ENCODE measurements at regions not wholly inside any gene's neighbourhood (a gene's known extent, or its start where the extent isn't known, plus 50 kb on each side); places are given as distances from the start of the nearest gene placed in this dataset.

- no peak for DNase-seq (ENCODE audit: low spot score)
Measured at GRCh38 chr13:88866195-88866594, 1195.0 kb downstream of the SLITRK5 start.

- no peak for DNase-seq (ENCODE audit: low spot score)
Measured at GRCh38 chr13:88883741-88884140, 1212.6 kb downstream of the SLITRK5 start.

GRCh38 chr13:88887045-88887662, 1216.0 kb downstream of the SLITRK5 start:
- DNase-seq (ENCODE audit: low spot score): no peak

- DNase-seq (ENCODE audit: low spot score): no peak
Measured at GRCh38 chr13:88895261-88895941, 1224.2 kb downstream of the SLITRK5 start.

GRCh38 chr13:88896466-88896865, 1225.3 kb downstream of the SLITRK5 start:
- no peak for DNase-seq (ENCODE audit: low spot score)

GRCh38 chr13:88908961-88909441, 1237.8 kb downstream of the SLITRK5 start:
- peak; percentile 19 for DNase-seq (ENCODE audit: low spot score)

GRCh38 chr13:88919970-88920628, 1248.9 kb downstream of the SLITRK5 start:
- no peak for DNase-seq (ENCODE audit: low spot score)

- no peak for DNase-seq (ENCODE audit: low spot score)
Measured at GRCh38 chr13:88925954-88926353, 1254.8 kb downstream of the SLITRK5 start.

- no peak for DNase-seq (ENCODE audit: low spot score)
Measured at GRCh38 chr13:88926890-88927502, 1255.8 kb downstream of the SLITRK5 start.

GRCh38 chr13:88932950-88933349, 1261.8 kb downstream of the SLITRK5 start:
- no peak for DNase-seq (ENCODE audit: low spot score)

- DNase-seq (ENCODE audit: low spot score): no peak
Measured at GRCh38 chr13:88937384-88937783, 1266.2 kb downstream of the SLITRK5 start.

GRCh38 chr13:88945793-88946192, 1274.6 kb downstream of the SLITRK5 start:
- no peak for DNase-seq (ENCODE audit: low spot score)

- no peak for DNase-seq (ENCODE audit: low spot score)
Measured at GRCh38 chr13:88948501-88948900, 1277.3 kb downstream of the SLITRK5 start.

- DNase-seq (ENCODE audit: low spot score): no peak
Measured at GRCh38 chr13:88958821-88959220, 1287.7 kb downstream of the SLITRK5 start.

- no peak for DNase-seq (ENCODE audit: low spot score)
Measured at GRCh38 chr13:88976466-88976865, 1305.3 kb downstream of the SLITRK5 start.

GRCh38 chr13:88978607-88979006, 1307.4 kb downstream of the SLITRK5 start:
- no peak for DNase-seq (ENCODE audit: low spot score)

GRCh38 chr13:88979465-88980175, 1308.4 kb downstream of the SLITRK5 start:
- DNase-seq (ENCODE audit: low spot score): no peak

- no peak for DNase-seq (ENCODE audit: low spot score)
Measured at GRCh38 chr13:89003656-89004055, 1332.5 kb downstream of the SLITRK5 start.

- DNase-seq (ENCODE audit: low spot score): no peak
Measured at GRCh38 chr13:89011615-89012014, 1340.4 kb downstream of the SLITRK5 start.

- DNase-seq (ENCODE audit: low spot score): no peak
Measured at GRCh38 chr13:89027694-89028306, 1356.6 kb downstream of the SLITRK5 start.

GRCh38 chr13:89029062-89029461, 1357.9 kb downstream of the SLITRK5 start:
- DNase-seq (ENCODE audit: low spot score): no peak

- DNase-seq (ENCODE audit: low spot score): no peak
Measured at GRCh38 chr13:89034015-89034414, 1362.8 kb downstream of the SLITRK5 start.
